Endometrium (tissue), 2 donors: ENCODE measurements at regions not wholly inside any gene's neighbourhood (a gene's known extent, or its start where the extent isn't known, plus 50 kb on each side); places are given as distances from the start of the nearest gene placed in this dataset.

ENCODE experiments used
- FAIRE-seq: peaks from 2 replicates; lab custom pipeline; 2012; peaks lifted over from hg19 to GRCh38; lab: Jason Lieb, UNC
- donor health status: control.
- donor health status: control.

GRCh38 chr5:97846643-97847042, 663.6 kb upstream of the RIOK2 start:
- no peak for FAIRE-seq

- no peak for FAIRE-seq
Observed at GRCh38 chr5:97847920-97848631, 665.0 kb upstream of the RIOK2 start.

- FAIRE-seq = no peak
Observed at GRCh38 chr5:97851036-97851435, 668.0 kb upstream of the RIOK2 start.

GRCh38 chr5:97854871-97855762, 672.1 kb upstream of the RIOK2 start:
- no peak for FAIRE-seq

DNA sequence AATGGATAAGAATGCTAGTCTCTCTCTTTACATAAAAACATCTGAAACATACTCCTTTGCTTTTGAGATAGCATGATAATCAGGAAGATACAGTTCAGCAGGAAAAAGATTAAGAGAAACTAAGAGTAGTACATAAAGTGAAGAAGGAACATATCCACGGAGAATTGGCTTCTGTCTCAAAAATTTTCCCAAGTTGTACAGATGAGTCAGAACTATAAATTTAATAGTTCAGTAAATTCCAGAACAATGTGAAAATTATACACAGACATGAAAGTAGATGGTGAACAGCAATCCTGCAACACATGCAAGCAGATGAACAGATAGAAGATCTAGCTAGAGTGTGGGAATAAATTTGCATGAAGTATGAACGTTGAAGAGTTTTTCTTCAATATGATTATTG, 691.4 kb upstream of the RIOK2 start:
- no peak for FAIRE-seq

DNA sequence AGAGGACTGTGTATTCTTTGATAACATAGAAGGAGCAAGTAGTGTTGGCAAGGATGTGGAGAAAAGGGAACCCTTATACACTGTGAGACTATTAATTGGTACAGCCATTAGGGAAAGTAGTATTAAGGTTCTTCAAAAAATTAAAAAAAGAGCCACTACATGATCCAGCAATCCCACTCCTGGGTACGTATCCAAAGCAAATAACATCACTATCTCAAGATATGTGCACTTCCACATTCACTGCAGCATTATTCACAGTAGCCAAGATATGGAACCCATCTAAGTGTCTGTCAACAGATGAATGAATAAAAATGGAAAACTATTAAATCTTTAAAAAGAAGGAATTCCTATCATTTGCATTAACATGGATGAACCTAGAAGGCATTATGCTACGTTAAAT, 693.2 kb upstream of the RIOK2 start:
- FAIRE-seq = no peak

GRCh38 chr5:97877588-97877987, 694.5 kb upstream of the RIOK2 start:
- FAIRE-seq = no peak

DNA sequence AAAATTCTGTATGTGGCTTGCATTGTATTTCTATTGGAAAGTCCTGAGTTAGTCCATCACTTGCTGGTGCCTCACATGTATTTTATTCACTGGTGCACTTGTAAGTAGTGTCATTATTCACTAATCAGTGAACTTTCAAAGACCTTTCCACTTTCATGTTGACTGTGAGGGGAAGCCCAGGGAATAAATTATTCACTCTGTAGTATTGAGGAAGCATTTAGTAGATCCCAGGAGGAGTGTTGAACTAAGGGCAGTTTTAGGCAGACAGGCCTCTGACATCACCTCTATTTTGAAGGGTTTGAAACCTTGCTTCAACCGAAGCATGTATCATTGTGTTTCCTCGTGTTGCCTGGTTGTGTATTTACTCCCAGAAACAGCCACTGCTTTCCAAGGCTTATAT, 705.4 kb upstream of the RIOK2 start:
- FAIRE-seq = no peak

DNA sequence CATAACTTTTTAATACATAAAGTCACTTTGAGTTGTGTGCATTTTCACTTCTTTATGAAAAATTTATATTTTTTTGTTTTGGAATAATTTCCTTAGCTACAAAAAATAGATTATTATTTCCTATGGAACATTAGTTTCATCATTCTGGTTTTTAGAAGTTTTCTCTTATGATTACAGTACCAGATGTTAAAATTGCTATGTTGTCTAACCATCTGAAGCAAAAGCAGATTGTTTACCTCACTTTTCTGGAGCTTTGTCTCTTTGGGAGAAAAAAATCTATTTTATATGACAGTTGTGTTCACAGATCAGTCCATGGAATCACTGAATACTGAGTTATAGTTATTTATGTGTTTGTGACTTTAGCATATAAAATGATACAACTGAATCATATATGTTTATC, 708.9 kb upstream of the RIOK2 start:
- no peak for FAIRE-seq

DNA sequence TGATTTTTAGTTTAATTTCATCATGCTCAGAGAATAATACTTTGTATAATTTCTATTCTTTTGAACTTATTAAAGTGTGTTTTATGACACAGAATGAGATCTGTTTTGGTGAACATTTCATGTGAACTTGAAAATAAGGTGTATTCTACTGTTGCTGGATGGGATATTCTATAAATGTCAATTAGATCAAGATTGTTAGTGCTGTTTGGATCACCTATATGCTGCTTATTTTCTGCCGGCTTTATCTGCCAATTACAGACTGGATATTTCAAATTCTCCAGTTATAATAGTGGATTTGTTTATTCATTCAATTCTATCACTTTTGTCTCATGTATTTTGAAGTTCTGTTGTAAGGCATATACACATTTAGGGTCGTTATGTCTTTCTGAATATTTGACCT, 720.7 kb upstream of the RIOK2 start:
- no peak for FAIRE-seq

- no peak for FAIRE-seq
Observed at GRCh38 chr5:97906135-97906534, 723.1 kb upstream of the RIOK2 start.

GRCh38 chr5:97907646-97908400, 724.8 kb upstream of the RIOK2 start:
- no peak for FAIRE-seq

GRCh38 chr5:97909541-97909940, 726.5 kb upstream of the RIOK2 start:
- FAIRE-seq = no peak

DNA sequence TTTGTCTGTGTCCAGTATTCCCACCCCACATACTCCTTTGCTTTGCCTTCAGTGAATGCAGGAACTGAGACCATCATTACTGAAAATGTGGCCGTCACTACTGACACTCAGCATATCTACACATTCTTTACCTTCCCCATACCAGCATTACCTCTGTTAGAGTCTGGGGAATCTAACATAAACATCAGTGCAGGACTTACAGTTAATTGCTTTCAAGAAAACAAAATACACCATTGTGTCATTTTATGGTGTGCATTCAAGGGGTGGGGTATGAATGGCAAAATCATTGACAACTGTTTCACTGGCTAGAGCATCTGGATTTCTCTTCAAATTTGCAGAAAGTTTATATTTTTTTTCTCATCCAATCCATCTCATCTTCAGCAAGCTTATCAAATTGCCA, 731.4 kb upstream of the RIOK2 start:
- FAIRE-seq = no peak

DNA sequence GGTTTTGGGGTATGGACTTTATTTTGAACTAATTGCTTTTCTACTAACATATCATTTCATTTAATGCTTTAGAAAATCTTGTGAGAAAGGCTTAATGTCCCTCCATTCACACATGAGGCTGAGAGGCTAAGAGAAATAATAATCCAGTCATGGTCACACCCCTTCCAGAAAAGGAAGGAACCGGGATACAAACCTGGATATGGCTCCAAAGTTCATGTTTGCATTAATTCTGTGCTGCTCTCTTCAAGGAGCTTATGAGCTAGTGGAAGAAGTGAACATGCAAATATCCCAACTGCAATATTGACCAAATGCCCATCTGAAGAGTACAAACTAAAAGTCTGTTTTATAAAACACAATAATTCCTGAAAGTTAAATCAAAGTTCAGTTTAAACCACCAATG, 732.1 kb upstream of the RIOK2 start:
- no peak for FAIRE-seq

GRCh38 chr5:97918057-97918456, 735.0 kb upstream of the RIOK2 start:
- FAIRE-seq = no peak

DNA sequence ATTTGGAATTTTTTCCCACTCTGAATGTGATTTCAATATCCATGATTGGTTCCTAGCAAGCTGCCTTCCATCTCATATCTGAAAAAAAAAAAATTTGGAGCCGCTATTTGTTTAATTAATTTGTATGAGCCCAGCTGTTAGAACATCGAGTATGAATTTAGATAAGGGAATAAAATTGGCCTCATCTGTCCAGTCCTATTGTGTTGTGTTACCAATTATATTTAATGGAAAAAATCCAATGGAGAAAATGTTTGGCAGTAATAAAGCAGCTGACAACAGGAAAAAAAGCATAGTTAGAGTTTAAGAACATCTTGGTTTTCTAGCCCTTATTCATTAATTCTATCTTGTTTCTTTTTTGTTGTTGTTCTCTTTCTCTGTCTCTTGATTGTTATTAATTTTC, 735.6 kb upstream of the RIOK2 start:
- FAIRE-seq = no peak

DNA sequence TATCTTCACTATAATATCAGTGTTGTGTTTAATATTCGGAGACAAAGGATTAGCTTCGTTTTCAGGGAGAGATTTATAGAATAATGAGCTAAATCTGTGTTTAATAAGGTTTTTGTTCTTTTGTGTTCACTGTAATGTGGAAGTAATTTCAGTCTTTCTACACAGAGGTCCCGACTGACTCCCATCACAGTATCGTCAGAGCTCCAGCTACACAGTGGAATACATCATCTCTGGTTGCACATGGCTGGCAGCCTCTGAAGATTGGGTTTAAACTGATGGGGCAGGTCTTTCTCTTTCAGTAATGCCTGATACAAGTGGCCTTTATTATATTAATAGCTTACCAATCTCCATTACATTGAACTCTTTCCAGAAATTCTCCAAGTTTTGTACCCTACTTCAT, 736.7 kb upstream of the RIOK2 start:
- no peak for FAIRE-seq

DNA sequence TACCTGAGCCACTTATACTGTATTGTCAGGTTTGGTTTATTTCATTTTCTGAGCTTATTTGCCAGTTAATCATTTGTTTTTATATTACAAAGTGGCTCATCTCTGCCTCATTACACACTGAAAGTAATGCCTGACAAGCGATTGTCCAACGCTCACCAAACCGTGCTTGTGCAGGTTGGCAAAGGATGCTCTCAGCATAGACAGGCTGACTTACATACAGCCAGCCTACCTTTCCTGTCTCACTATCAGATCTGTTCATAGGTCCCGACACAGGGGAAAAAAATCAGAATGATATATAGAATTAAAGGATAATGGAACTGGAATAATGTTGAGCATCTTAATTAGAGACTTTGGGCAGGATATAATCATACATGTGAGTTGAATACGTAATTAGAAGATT, 739.7 kb upstream of the RIOK2 start:
- FAIRE-seq = no peak

- FAIRE-seq = no peak
Observed at GRCh38 chr5:97923496-97923895, 740.4 kb upstream of the RIOK2 start.

GRCh38 chr5:97923997-97924396, 741.0 kb upstream of the RIOK2 start:
- FAIRE-seq = no peak

- FAIRE-seq = no peak
Observed at GRCh38 chr5:97929383-97929782, 746.3 kb upstream of the RIOK2 start.

- no peak for FAIRE-seq
Observed at GRCh38 chr5:97931829-97932228, 748.8 kb upstream of the RIOK2 start.
